Sigmoid colon (tissue), 6 donors: ENCODE measurements at regions not wholly inside any gene's neighbourhood (a gene's known extent, or its start where the extent isn't known, plus 50 kb on each side); places are given as distances from the start of the nearest gene placed in this dataset.

Experiments used
- DNase-seq: peaks from one replicate; pipeline ENCODE4 v3.0.0-alpha.2; 2019
- H3K27ac ChIP-seq, 4 donors: fragments of 200-600 bp; sonication (generic); one replicate each; pipeline ENCODE4 v1.5.1; 2016 to 2019; ENCODE audit warnings: mild to moderate bottlenecking in 1 of 4
- H3K27me3 ChIP-seq, 3 donors: fragments of 200-600 bp; sonication (generic); one replicate each; pipeline ENCODE4 v1.5.1; 2019; ENCODE audit warnings: mild to moderate bottlenecking in 1 of 3
- H3K36me3 ChIP-seq, 4 donors: fragments of 200-600 bp; sonication (generic); one replicate each; pipeline ENCODE4 v1.5.1; 2016 to 2019
- H3K4me1 ChIP-seq, 4 donors: fragments of 200-600 bp; sonication (generic); one replicate each; pipeline ENCODE4 v1.5.1; 2017 to 2019
- H3K4me3 ChIP-seq, 4 donors: fragments of 200-600 bp; sonication (generic); one replicate each; pipeline ENCODE4 v1.5.1; 2017 to 2019; ENCODE audit warnings: mild to moderate bottlenecking in 2 of 4, moderate library complexity in 1 of 4
- H3K9me3 ChIP-seq, 4 donors: fragments of 200-600 bp in 3 of 4; sonication (generic) in 3 of 4; one replicate each; pipeline versions ENCODE4 v1.5.1 to v1.6.1; 2013 to 2019
- EP300 ChIP-seq, 4 donors: sonication (generic); formaldehyde crosslinking; IDR thresholded peaks; one replicate each; pipeline ENCODE4 v1.6.1; 2017; ENCODE audit warnings: antibody characterized with exemption in 4 of 4
- POLR2A ChIP-seq, 2 donors: fragments of 450-650 bp; IDR thresholded peaks; one replicate each; pipeline ENCODE4 v1.6.1; 2016; ENCODE audit warnings: antibody characterized with exemption in 2 of 2, mild to moderate bottlenecking in 2 of 2, moderate library complexity in 2 of 2
- POLR2AphosphoS5 ChIP-seq, 4 donors: sonication (generic); formaldehyde crosslinking; IDR thresholded peaks; one replicate each; pipeline ENCODE4 v1.6.1; 2017; ENCODE audit warnings: antibody characterized with exemption in 4 of 4
- WGBS, 2 donors: extraction: QIAGEN DNeasy Blood & Tissue Kit; methylation state at CpG; one replicate each; pipeline ENCODE4 v1.1.7; 2013; 5-methylcytosine and 5-hydroxymethylcytosine counted together
- intact Hi-C: fragments of 100-400 bp; cut with DNase I; formaldehyde crosslinking; loops from one replicate; pipeline ENCODE4 v1.15.1; 2023
- TF ChIP-seq, protein P1 (sequence below), 4 experiments: fragments of 450-650 bp in 3 of 4; fragments of 200-600 bp in 1 of 4; IDR thresholded peaks; one replicate each; pipeline ENCODE4 v1.5.1; 2016 to 2019; ENCODE audit warnings: antibody characterized with exemption in 4 of 4, mild to moderate bottlenecking in 3 of 4, moderate library complexity in 2 of 4
- donor health status: healthy with polysubstance abuse.
- donor health status: healthy.

DNA sequence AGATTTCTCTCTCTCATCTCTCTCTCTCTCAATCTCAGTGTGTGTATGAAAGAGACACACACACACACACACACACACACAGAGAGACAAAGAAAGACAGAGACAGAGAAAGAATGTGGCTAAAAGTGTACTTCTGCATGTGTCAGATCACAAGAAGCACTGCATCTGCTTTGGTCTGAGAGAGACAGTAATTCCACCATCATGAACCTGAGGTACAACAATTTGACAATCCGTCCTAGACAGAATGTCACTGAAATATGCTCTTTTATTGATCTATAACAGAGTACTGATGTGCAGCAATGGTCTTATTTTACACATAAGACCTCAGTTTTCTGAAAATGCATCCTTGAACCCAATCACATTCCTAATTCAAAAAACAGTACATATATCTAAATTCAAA lies 576.2 kb upstream of the SMIM31 start:
- H3K36me3 ChIP-seq, result no peaks in the 10 kb centered on the region
- no peaks in the 10 kb centered on the region for H3K9me3 ChIP-seq
- no peak overlapping the region for H3K27ac ChIP-seq
- intact Hi-C loops, result no loop called here
- H3K4me1 ChIP-seq, result no peaks in the 10 kb centered on the region
- H3K4me3 ChIP-seq, result no peak overlapping the region
- 0% methylated on average over 1 of the region's 1 CpG for WGBS, 2 donors
- H3K27me3 ChIP-seq, result no peaks in the 10 kb centered on the region
- DNase-seq, result no peak
- TF ChIP-seq POLR2A (IDR thresholded peaks at IDR 0.05), result no peak
- TF ChIP-seq POLR2AphosphoS5 (IDR thresholded peaks at IDR 0.05), result no peak
- TF ChIP-seq, protein P1, sequence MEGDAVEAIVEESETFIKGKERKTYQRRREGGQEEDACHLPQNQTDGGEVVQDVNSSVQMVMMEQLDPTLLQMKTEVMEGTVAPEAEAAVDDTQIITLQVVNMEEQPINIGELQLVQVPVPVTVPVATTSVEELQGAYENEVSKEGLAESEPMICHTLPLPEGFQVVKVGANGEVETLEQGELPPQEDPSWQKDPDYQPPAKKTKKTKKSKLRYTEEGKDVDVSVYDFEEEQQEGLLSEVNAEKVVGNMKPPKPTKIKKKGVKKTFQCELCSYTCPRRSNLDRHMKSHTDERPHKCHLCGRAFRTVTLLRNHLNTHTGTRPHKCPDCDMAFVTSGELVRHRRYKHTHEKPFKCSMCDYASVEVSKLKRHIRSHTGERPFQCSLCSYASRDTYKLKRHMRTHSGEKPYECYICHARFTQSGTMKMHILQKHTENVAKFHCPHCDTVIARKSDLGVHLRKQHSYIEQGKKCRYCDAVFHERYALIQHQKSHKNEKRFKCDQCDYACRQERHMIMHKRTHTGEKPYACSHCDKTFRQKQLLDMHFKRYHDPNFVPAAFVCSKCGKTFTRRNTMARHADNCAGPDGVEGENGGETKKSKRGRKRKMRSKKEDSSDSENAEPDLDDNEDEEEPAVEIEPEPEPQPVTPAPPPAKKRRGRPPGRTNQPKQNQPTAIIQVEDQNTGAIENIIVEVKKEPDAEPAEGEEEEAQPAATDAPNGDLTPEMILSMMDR (IDR thresholded peaks at IDR 0.05), result no peak
- no peak for TF ChIP-seq EP300 (IDR thresholded peaks at IDR 0.05)

DNA sequence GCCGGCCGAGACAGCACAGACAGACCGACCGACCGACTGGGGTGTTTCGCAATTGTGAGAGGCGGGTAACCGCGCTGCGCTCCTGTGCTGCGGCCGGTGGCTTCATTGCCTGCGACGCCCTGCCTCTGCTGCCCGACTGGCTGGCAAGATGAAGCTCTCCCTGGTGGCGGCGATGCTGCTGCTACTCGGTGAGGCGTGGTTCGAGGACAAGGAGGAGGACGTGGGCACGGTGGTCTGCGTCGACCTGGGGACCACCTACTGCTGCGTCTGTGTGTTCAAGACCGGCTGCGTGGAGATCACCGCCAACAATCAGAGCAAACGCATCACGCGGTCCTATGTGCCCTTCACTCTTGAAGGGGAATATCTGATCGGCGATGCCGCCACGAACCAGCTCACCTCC lies 565.7 kb upstream of the SMIM31 start:
- 95 to 97% methylated on average over 35 of the region's 35 CpGs for WGBS, 2 donors
- no peaks in the 10 kb centered on the region for H3K36me3 ChIP-seq
- H3K9me3 ChIP-seq, result no peaks in the 10 kb centered on the region
- H3K4me1 ChIP-seq, result no peaks in the 10 kb centered on the region
- TF ChIP-seq POLR2A (IDR thresholded peaks at IDR 0.05), result no peak
- TF ChIP-seq, protein P1 (IDR thresholded peaks at IDR 0.05), result no peak
- TF ChIP-seq EP300 (IDR thresholded peaks at IDR 0.05), result no peak
- TF ChIP-seq POLR2AphosphoS5 (IDR thresholded peaks at IDR 0.05), result no peak
- intact Hi-C loops, result no loop called here
- H3K27ac ChIP-seq, result no peak overlapping the region
- H3K27me3 ChIP-seq, result no peaks in the 10 kb centered on the region
- no peak overlapping the region for H3K4me3 ChIP-seq
- DNase-seq, result no peak

DNA sequence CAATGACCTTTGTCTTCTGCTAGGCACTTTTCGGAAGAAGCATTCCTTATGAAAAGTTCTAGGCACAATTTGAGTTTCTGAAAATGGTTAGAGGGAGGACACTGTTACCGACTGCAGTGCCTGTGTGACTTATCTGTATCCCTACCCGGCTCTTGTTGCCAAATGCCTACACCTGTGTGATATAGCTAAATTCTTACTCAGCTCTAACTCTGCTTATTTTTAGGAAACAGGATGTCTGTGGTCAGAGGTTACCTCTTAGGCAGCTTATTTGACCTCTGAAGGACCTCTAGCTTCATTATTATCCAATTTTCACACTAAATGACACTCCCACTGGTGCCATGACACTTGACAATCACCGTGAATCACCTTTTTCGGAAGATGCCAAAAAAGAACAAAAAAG lies 561.1 kb upstream of the SMIM31 start:
- no peak overlapping the region for H3K4me3 ChIP-seq
- no peak for TF ChIP-seq POLR2A (IDR thresholded peaks at IDR 0.05)
- TF ChIP-seq EP300 (IDR thresholded peaks at IDR 0.05), result no peak
- TF ChIP-seq, protein P1 (IDR thresholded peaks at IDR 0.05), result no peak
- TF ChIP-seq POLR2AphosphoS5 (IDR thresholded peaks at IDR 0.05), result no peak
- H3K36me3 ChIP-seq, result no peaks in the 10 kb centered on the region
- no peaks in the 10 kb centered on the region for H3K27me3 ChIP-seq
- no peaks in the 10 kb centered on the region for H3K4me1 ChIP-seq
- no peak for DNase-seq
- H3K9me3 ChIP-seq, result no peaks in the 10 kb centered on the region
- no peak overlapping the region for H3K27ac ChIP-seq
- WGBS, 2 donors, result 89% methylated on average over 5 of the region's 5 CpGs
- intact Hi-C loops, result no loop called here

DNA sequence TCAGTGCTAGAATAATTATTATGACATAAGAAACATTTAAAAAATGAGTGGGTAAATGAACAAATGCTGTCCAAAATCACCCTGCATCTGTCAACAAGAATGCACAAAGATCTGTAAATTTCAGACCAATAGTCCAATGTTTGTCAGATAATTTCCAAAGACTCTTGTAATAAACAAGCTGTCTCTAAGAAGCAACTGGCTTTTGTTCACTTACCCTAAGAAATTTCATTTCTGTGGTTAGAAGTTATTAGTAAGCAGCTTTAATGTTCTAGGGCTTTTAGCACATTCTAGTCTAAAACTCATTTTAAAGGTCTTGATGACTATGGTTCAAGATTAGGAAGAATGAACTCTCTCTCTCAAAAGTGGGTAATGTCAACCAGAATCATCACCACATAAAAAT lies 560.3 kb upstream of the SMIM31 start:
- Histone ChIP-seq H3K27ac (no peak overlapping the region), H3K36me3 (no peaks in the 10 kb centered on the region), H3K27me3 (no peaks in the 10 kb centered on the region), H3K9me3 (no peaks in the 10 kb centered on the region), H3K4me1 (no peaks in the 10 kb centered on the region), H3K4me3 (no peak overlapping the region)
- TF ChIP-seq EP300 (IDR thresholded peaks at IDR 0.05) (no peak), POLR2A (IDR thresholded peaks at IDR 0.05) (no peak), POLR2AphosphoS5 (IDR thresholded peaks at IDR 0.05) (no peak)
- TF ChIP-seq, protein P1 (IDR thresholded peaks at IDR 0.05), result no peak
- intact Hi-C loops, result no loop called here
- DNase-seq, result no peak

DNA sequence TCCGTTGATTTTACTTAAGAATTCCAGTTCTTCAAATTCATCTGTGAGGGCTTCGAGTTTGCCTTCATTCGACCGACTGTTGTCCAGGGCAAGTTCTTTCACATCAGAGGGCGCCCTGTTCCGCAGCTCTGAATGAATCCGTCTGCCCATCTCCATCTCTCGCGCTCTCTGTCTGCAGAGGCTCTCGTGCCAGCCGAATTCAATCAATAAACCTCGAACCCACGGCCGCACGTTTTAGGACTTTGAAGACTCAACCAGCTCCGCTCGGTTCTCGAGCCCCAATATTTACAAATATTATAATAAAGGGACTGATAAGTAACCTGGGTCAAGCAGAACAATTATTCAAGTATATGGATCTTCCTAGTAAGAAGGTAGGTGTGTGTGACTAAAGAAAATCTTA lies 556.4 kb upstream of the SMIM31 start:
- no peak for DNase-seq
- no peaks in the 10 kb centered on the region for H3K9me3 ChIP-seq
- intact Hi-C loops, result no loop called here
- H3K4me3 ChIP-seq, result no peak overlapping the region
- H3K36me3 ChIP-seq, result no peaks in the 10 kb centered on the region
- no peaks in the 10 kb centered on the region for H3K27me3 ChIP-seq
- WGBS, 2 donors, result 91 to 93% methylated on average over 18 of the region's 18 CpGs
- TF ChIP-seq POLR2AphosphoS5 (IDR thresholded peaks at IDR 0.05) (no peak), POLR2A (IDR thresholded peaks at IDR 0.05) (no peak), EP300 (IDR thresholded peaks at IDR 0.05) (no peak)
- TF ChIP-seq, protein P1 (IDR thresholded peaks at IDR 0.05), result no peak
- no peak overlapping the region for H3K27ac ChIP-seq
- no peaks in the 10 kb centered on the region for H3K4me1 ChIP-seq
